Fibroblast of lung (primary cell): ENCODE measurements at regions not wholly inside any gene's neighbourhood (a gene's known extent, or its start where the extent isn't known, plus 50 kb on each side); places are given as distances from the start of the nearest gene placed in this dataset.
"Not testable (repeated sequence)": the region's sequence is repeated elsewhere in the genome, so short reads cannot be mapped to it uniquely, and the experiment has no call there.

Experiments used
- DNase-seq, 2 donors: peaks; one replicate each; pipeline versions ENCODE4 v3.0.0 to v3.0.0-alpha.2; 2010; ENCODE audit warnings: low read depth in 2 of 2
- H2AFZ ChIP-seq: 2 replicates; pipeline ENCODE4 v1.5.1; 2012; ENCODE audit warnings: low read length, control low read depth, inconsistent platforms
- H3K27ac ChIP-seq: 2 replicates; pipeline ENCODE4 v1.5.1; 2011; ENCODE audit warnings: low read length, control low read depth; ENCODE audit not compliant: insufficient read depth
- H3K27me3 ChIP-seq: 2 replicates; pipeline ENCODE4 v1.5.1; 2011; ENCODE audit warnings: mild to moderate bottlenecking, low read length; ENCODE audit not compliant: control insufficient read depth, insufficient read depth
- H3K36me3 ChIP-seq: 2 replicates; pipeline ENCODE4 v1.5.1; 2011; ENCODE audit warnings: low read length; ENCODE audit not compliant: control insufficient read depth, insufficient read depth
- H3K4me1 ChIP-seq: 2 replicates; pipeline ENCODE4 v1.5.1; 2011; ENCODE audit warnings: low read length; ENCODE audit not compliant: control insufficient read depth, insufficient read depth; ENCODE audit errors: extremely low read depth
- H3K4me2 ChIP-seq: 2 replicates; pipeline ENCODE4 v1.5.1; 2011; ENCODE audit warnings: low read length, control low read depth; ENCODE audit not compliant: insufficient read depth; ENCODE audit errors: extremely low read depth
- H3K4me3 ChIP-seq, 4 experiments: fragments of 200-600 bp in 1 of 4; sonication (generic) in 1 of 4; replicated peaks in 1 of 4; 2 replicates each; pipeline ENCODE4 v1.5.1; 2011 to 2016; ENCODE audit warnings: low read length in 4 of 4, low read depth in 3 of 4, mild to moderate bottlenecking in 3 of 4, control low read depth in 2 of 4, inconsistent platforms in 1 of 4, mixed read lengths in 1 of 4; ENCODE audit not compliant: insufficient read depth in 1 of 4; ENCODE audit errors: control extremely low read depth in 1 of 4
- H3K79me2 ChIP-seq: 2 replicates; pipeline ENCODE4 v1.5.1; 2012; ENCODE audit warnings: mild to moderate bottlenecking, low read length, inconsistent platforms; ENCODE audit not compliant: control insufficient read depth, insufficient read depth
- H3K9ac ChIP-seq: 2 replicates; pipeline ENCODE4 v1.5.1; 2011; ENCODE audit warnings: mild to moderate bottlenecking, low read length, control low read depth; ENCODE audit not compliant: insufficient read depth
- H3K9me3 ChIP-seq: 2 replicates; pipeline ENCODE4 v1.5.1; 2012; ENCODE audit warnings: low read depth, low read length; ENCODE audit not compliant: control insufficient read depth, insufficient read depth
- H4K20me1 ChIP-seq: 2 replicates; pipeline ENCODE4 v1.5.1; 2011; ENCODE audit warnings: low read length; ENCODE audit not compliant: control insufficient read depth, insufficient read depth; ENCODE audit errors: extremely low read depth
- CTCF ChIP-seq, 2 donors: IDR thresholded peaks in 1 of 2; conservative IDR thresholded peaks in 1 of 2; 1 replicate in 1 of 2; 2 replicates in 1 of 2; pipeline ENCODE4 v1.5.1; 2011 to 2012; ENCODE audit warnings: low read length in 2 of 2, control low read depth in 1 of 2, inconsistent platforms in 1 of 2, low read depth in 1 of 2, mild to moderate bottlenecking in 1 of 2
- EZH2 ChIP-seq: IDR thresholded peaks from 2 replicates; pipeline ENCODE4 v1.5.1; 2012; ENCODE audit warnings: low read length, control low read depth, mild to moderate bottlenecking; ENCODE audit errors: missing control alignments

GRCh38 chr6:15936503-15936902 is 192.4 kb upstream of the MYLIP start:
- Histone ChIP-seq H3K4me3 (no peak overlapping the region), H3K4me1 (no peaks in the 10 kb centered on the region), H3K27me3 (no peaks in the 10 kb centered on the region), H3K9ac (no peak overlapping the region), H3K9me3 (no peaks in the 10 kb centered on the region), H4K20me1 (no peaks in the 10 kb centered on the region), H3K4me2 (no peak overlapping the region), H3K36me3 (no peaks in the 10 kb centered on the region), H3K79me2 (no peaks in the 10 kb centered on the region), H2AFZ (no peak overlapping the region), H3K27ac (no peak overlapping the region)
- TF ChIP-seq EZH2 (no peak), CTCF (conservative IDR thresholded peaks at IDR 0.05 in 1 of 2, IDR thresholded peaks at IDR 0.05 in 1 of 2; ENCODE audit: low read depth in 1 of 2, low read length in 2 of 2) (no peak)
- no peak for DNase-seq

- Histone ChIP-seq H3K79me2 (no peaks in the 10 kb centered on the region), H2AFZ (no peak overlapping the region), H3K4me2 (no peak overlapping the region), H3K36me3 (no peaks in the 10 kb centered on the region), H3K4me1 (no peaks in the 10 kb centered on the region), H3K9me3 (no peaks in the 10 kb centered on the region), H3K9ac (no peak overlapping the region), H3K4me3 (no peak overlapping the region), H4K20me1 (no peaks in the 10 kb centered on the region), H3K27me3 (no peaks in the 10 kb centered on the region), H3K27ac (no peak overlapping the region)
- TF ChIP-seq CTCF (conservative IDR thresholded peaks at IDR 0.05 in 1 of 2, IDR thresholded peaks at IDR 0.05 in 1 of 2; ENCODE audit: low read depth in 1 of 2, low read length in 2 of 2) (no peak), EZH2 (no peak)
- DNase-seq = no peak
Measured at GRCh38 chr6:15935661-15936060, 193.2 kb upstream of the MYLIP start.

GRCh38 chr6:15931697-15932096 is 197.2 kb upstream of the MYLIP start:
- not testable (repeated sequence) for H3K4me3 ChIP-seq, H2AFZ ChIP-seq, H3K4me1 ChIP-seq, H4K20me1 ChIP-seq, H3K4me2 ChIP-seq, DNase-seq, H3K9ac ChIP-seq, H3K79me2 ChIP-seq, H3K27ac ChIP-seq, H3K36me3 ChIP-seq, H3K9me3 ChIP-seq, H3K27me3 ChIP-seq

GRCh38 chr6:15930207-15930606 is 198.7 kb upstream of the MYLIP start:
- Histone ChIP-seq H3K9me3 (no peaks in the 10 kb centered on the region), H4K20me1 (no peaks in the 10 kb centered on the region), H3K27me3 (no peaks in the 10 kb centered on the region), H3K27ac (no peak overlapping the region), H3K79me2 (no peaks in the 10 kb centered on the region), H3K4me2 (no peak overlapping the region), H3K4me3 (no peak overlapping the region), H2AFZ (no peak overlapping the region), H3K9ac (no peak overlapping the region), H3K36me3 (no peaks in the 10 kb centered on the region), H3K4me1 (no peaks in the 10 kb centered on the region)
- no peak for DNase-seq
- TF ChIP-seq CTCF (conservative IDR thresholded peaks at IDR 0.05 in 1 of 2, IDR thresholded peaks at IDR 0.05 in 1 of 2; ENCODE audit: low read depth in 1 of 2, low read length in 2 of 2) (no peak), EZH2 (no peak)
